HG03342 (cell line): ENCODE measurements at regions not wholly inside any gene's neighbourhood (a gene's known extent, or its start where the extent isn't known, plus 50 kb on each side); places are given as distances from the start of the nearest gene placed in this dataset.
"Not testable (repeated sequence)": the region's sequence is repeated elsewhere in the genome, so short reads cannot be mapped to it uniquely, and the experiment has no call there.

Experiments
- ATAC-seq: cut with Tn5 transposase; IDR thresholded peaks from one replicate; pipeline ENCODE4 v1.9.1; 2021; ENCODE audit warnings: mild to moderate bottlenecking, moderate library complexity; ENCODE audit not compliant: unreplicated experiment

- no peak for ATAC-seq
These were observed 52.0 kb downstream of the ZC3H11B start for GRCh38 chr1:219560856-219561255.

GRCh38 chr1:219559899-219560298, 53.0 kb downstream of the ZC3H11B start:
- no peak for ATAC-seq

GRCh38 chr1:219555806-219556205, 57.1 kb downstream of the ZC3H11B start:
- no peak for ATAC-seq

- ATAC-seq, result no peak
These were observed 57.7 kb downstream of the ZC3H11B start for GRCh38 chr1:219555031-219555692.

- no peak for ATAC-seq
These were observed 58.9 kb downstream of the ZC3H11B start for GRCh38 chr1:219553934-219554502.

- ATAC-seq, result no peak
These were observed 62.7 kb downstream of the ZC3H11B start for GRCh38 chr1:219550201-219550600.

- no peak for ATAC-seq
These were observed 63.7 kb downstream of the ZC3H11B start for GRCh38 chr1:219549215-219549614.

- ATAC-seq, result no peak
These were observed 64.5 kb downstream of the ZC3H11B start for GRCh38 chr1:219548386-219548785.

GRCh38 chr1:219545756-219546155, 67.1 kb downstream of the ZC3H11B start:
- not testable (repeated sequence) for ATAC-seq

- no peak for ATAC-seq
These were observed 68.6 kb downstream of the ZC3H11B start for GRCh38 chr1:219544163-219544846.

GRCh38 chr1:219542828-219543518, 69.9 kb downstream of the ZC3H11B start:
- no peak for ATAC-seq

- ATAC-seq, result no peak
These were observed 71.0 kb downstream of the ZC3H11B start for GRCh38 chr1:219541946-219542345.

GRCh38 chr1:219539645-219540254, 73.2 kb downstream of the ZC3H11B start:
- ATAC-seq, result no peak

- no peak for ATAC-seq
These were observed 74.0 kb downstream of the ZC3H11B start for GRCh38 chr1:219538886-219539285.

GRCh38 chr1:219537223-219537631, 75.7 kb downstream of the ZC3H11B start:
- no peak for ATAC-seq

GRCh38 chr1:219536038-219536437, 76.9 kb downstream of the ZC3H11B start:
- ATAC-seq, result no peak

GRCh38 chr1:219534991-219535390, 77.9 kb downstream of the ZC3H11B start:
- ATAC-seq, result no peak

GRCh38 chr1:219533280-219533679, 79.6 kb downstream of the ZC3H11B start:
- ATAC-seq, result no peak

GRCh38 chr1:219529116-219529515, 83.8 kb downstream of the ZC3H11B start:
- no peak for ATAC-seq

GRCh38 chr1:219528633-219529032, 84.3 kb downstream of the ZC3H11B start:
- ATAC-seq, result no peak

GRCh38 chr1:219527994-219528393, 84.9 kb downstream of the ZC3H11B start:
- ATAC-seq, result no peak
